ENCODE measurements at regions not wholly inside any gene's neighbourhood (a gene's known extent, or its start where the extent isn't known, plus 50 kb on each side); places are given as distances from the start of the nearest gene placed in this dataset.

DNA sequence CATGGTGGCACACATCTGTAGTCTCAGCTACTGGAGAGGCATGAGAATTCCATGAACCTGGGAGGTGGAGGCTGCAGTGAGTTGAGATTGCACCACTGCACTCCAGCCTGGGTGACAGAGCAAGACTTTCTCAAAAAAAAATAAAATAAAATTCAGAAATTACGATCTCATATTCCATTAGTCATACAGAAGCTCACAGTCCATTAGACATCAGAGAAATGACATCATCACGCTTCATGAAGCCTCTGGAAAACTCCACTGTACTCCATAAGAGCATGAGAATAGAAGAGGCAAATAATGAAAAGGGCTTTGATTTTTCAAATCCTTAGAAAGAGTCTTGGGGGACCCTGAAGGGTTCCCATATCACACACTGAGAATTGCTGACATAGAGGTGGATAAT is 145.0 kb upstream of the MITF start:
- TF ChIP-seq MXI1 (IDR thresholded peaks at IDR 0.05; ENCODE audit: low read depth, low read length) = no peak
- TF ChIP-seq EZH2phosphoT487 (IDR thresholded peaks at IDR 0.05; ENCODE audit: borderline replicate concordance, low read depth) = no peak
- TF ChIP-seq EP300 (IDR thresholded peaks at IDR 0.05; ENCODE audit: borderline replicate concordance in 1 of 2, low read depth in 1 of 2, low read length in 1 of 2) = no peak
- TF ChIP-seq, protein P1, sequence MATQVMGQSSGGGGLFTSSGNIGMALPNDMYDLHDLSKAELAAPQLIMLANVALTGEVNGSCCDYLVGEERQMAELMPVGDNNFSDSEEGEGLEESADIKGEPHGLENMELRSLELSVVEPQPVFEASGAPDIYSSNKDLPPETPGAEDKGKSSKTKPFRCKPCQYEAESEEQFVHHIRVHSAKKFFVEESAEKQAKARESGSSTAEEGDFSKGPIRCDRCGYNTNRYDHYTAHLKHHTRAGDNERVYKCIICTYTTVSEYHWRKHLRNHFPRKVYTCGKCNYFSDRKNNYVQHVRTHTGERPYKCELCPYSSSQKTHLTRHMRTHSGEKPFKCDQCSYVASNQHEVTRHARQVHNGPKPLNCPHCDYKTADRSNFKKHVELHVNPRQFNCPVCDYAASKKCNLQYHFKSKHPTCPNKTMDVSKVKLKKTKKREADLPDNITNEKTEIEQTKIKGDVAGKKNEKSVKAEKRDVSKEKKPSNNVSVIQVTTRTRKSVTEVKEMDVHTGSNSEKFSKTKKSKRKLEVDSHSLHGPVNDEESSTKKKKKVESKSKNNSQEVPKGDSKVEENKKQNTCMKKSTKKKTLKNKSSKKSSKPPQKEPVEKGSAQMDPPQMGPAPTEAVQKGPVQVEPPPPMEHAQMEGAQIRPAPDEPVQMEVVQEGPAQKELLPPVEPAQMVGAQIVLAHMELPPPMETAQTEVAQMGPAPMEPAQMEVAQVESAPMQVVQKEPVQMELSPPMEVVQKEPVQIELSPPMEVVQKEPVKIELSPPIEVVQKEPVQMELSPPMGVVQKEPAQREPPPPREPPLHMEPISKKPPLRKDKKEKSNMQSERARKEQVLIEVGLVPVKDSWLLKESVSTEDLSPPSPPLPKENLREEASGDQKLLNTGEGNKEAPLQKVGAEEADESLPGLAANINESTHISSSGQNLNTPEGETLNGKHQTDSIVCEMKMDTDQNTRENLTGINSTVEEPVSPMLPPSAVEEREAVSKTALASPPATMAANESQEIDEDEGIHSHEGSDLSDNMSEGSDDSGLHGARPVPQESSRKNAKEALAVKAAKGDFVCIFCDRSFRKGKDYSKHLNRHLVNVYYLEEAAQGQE (IDR thresholded peaks at IDR 0.05; ENCODE audit: low read depth, low read length) = no peak
- TF ChIP-seq, protein P2, sequence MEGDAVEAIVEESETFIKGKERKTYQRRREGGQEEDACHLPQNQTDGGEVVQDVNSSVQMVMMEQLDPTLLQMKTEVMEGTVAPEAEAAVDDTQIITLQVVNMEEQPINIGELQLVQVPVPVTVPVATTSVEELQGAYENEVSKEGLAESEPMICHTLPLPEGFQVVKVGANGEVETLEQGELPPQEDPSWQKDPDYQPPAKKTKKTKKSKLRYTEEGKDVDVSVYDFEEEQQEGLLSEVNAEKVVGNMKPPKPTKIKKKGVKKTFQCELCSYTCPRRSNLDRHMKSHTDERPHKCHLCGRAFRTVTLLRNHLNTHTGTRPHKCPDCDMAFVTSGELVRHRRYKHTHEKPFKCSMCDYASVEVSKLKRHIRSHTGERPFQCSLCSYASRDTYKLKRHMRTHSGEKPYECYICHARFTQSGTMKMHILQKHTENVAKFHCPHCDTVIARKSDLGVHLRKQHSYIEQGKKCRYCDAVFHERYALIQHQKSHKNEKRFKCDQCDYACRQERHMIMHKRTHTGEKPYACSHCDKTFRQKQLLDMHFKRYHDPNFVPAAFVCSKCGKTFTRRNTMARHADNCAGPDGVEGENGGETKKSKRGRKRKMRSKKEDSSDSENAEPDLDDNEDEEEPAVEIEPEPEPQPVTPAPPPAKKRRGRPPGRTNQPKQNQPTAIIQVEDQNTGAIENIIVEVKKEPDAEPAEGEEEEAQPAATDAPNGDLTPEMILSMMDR (IDR thresholded peaks at IDR 0.05) = no peak
- TF ChIP-seq, protein P3, sequence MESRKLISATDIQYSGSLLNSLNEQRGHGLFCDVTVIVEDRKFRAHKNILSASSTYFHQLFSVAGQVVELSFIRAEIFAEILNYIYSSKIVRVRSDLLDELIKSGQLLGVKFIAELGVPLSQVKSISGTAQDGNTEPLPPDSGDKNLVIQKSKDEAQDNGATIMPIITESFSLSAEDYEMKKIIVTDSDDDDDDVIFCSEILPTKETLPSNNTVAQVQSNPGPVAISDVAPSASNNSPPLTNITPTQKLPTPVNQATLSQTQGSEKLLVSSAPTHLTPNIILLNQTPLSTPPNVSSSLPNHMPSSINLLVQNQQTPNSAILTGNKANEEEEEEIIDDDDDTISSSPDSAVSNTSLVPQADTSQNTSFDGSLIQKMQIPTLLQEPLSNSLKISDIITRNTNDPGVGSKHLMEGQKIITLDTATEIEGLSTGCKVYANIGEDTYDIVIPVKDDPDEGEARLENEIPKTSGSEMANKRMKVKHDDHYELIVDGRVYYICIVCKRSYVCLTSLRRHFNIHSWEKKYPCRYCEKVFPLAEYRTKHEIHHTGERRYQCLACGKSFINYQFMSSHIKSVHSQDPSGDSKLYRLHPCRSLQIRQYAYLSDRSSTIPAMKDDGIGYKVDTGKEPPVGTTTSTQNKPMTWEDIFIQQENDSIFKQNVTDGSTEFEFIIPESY (IDR thresholded peaks at IDR 0.05; ENCODE audit: borderline replicate concordance, low read depth) = no peak
- TF ChIP-seq RFX5 (IDR thresholded peaks at IDR 0.05; ENCODE audit: low read length) = no peak
- no peak for TF ChIP-seq SMC3 (IDR thresholded peaks at IDR 0.05; ENCODE audit: low read depth, low read length)
- no peak for TF ChIP-seq RXRA (IDR thresholded peaks at IDR 0.05; ENCODE audit: borderline replicate concordance, low read depth)
- TF ChIP-seq, protein P4, sequence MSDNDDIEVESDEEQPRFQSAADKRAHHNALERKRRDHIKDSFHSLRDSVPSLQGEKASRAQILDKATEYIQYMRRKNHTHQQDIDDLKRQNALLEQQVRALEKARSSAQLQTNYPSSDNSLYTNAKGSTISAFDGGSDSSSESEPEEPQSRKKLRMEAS (IDR thresholded peaks at IDR 0.05; ENCODE audit: low read depth) = no peak
- TF ChIP-seq TAF1 (IDR thresholded peaks at IDR 0.05; ENCODE audit: borderline replicate concordance, low read depth, low read length) = no peak
- TF ChIP-seq, protein P5, sequence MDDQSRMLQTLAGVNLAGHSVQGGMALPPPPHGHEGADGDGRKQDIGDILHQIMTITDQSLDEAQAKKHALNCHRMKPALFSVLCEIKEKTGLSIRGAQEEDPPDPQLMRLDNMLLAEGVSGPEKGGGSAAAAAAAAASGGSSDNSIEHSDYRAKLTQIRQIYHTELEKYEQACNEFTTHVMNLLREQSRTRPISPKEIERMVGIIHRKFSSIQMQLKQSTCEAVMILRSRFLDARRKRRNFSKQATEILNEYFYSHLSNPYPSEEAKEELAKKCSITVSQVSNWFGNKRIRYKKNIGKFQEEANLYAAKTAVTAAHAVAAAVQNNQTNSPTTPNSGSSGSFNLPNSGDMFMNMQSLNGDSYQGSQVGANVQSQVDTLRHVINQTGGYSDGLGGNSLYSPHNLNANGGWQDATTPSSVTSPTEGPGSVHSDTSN (IDR thresholded peaks at IDR 0.05) = no peak
- TF ChIP-seq, protein P6, sequence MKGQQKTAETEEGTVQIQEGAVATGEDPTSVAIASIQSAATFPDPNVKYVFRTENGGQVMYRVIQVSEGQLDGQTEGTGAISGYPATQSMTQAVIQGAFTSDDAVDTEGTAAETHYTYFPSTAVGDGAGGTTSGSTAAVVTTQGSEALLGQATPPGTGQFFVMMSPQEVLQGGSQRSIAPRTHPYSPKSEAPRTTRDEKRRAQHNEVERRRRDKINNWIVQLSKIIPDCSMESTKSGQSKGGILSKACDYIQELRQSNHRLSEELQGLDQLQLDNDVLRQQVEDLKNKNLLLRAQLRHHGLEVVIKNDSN (IDR thresholded peaks at IDR 0.05; ENCODE audit: borderline replicate concordance, low read depth) = no peak
- TF ChIP-seq YY1 (IDR thresholded peaks at IDR 0.05; ENCODE audit: low read depth) = no peak

Data from SK-N-SH (cell line).